Stimulated activated naive CD4-positive, alpha-beta T cell (primary cell): ENCODE measurements at regions not wholly inside any gene's neighbourhood (a gene's known extent, or its start where the extent isn't known, plus 50 kb on each side); places are given as distances from the start of the nearest gene placed in this dataset.
"Not testable (repeated sequence)": the region's sequence is repeated elsewhere in the genome, so short reads cannot be mapped to it uniquely, and the experiment has no call there.

Source experiments
- DNase-seq, 6 experiments: peaks; one replicate each; lab custom pipeline; 2025; lab: John Stamatoyannopoulos, UW

GRCh38 chr18:68429841-68430240 lies 285.1 kb downstream of the TMX3 start:
- DNase-seq = no peak

GRCh38 chr18:68429111-68429510 lies 285.8 kb downstream of the TMX3 start:
- no peak for DNase-seq

DNA sequence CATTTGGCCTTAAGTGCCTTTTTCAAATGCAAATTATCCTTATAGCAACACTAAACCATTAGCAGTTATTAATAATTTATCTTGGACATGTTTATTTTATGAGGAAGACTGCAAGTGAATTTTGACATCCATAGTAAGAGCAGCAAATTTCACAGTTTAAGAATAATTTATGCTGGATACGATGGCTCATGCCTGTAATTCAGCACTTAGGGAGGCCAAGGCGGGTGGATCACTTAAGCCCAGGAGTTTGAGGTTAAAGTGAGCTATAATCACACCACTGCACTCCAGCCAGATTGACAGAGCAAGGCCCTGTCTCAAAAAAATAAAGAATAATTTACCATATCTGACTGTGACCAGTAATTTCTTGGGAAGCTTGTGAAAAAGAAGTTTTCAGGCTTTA lies 286.2 kb downstream of the TMX3 start:
- no peak for DNase-seq

GRCh38 chr18:68427951-68428401 lies 286.9 kb downstream of the TMX3 start:
- no peak for DNase-seq

GRCh38 chr18:68426731-68427315 lies 288.1 kb downstream of the TMX3 start:
- no peak for DNase-seq

GRCh38 chr18:68418881-68419280 lies 296.0 kb downstream of the TMX3 start:
- DNase-seq = no peak

DNA sequence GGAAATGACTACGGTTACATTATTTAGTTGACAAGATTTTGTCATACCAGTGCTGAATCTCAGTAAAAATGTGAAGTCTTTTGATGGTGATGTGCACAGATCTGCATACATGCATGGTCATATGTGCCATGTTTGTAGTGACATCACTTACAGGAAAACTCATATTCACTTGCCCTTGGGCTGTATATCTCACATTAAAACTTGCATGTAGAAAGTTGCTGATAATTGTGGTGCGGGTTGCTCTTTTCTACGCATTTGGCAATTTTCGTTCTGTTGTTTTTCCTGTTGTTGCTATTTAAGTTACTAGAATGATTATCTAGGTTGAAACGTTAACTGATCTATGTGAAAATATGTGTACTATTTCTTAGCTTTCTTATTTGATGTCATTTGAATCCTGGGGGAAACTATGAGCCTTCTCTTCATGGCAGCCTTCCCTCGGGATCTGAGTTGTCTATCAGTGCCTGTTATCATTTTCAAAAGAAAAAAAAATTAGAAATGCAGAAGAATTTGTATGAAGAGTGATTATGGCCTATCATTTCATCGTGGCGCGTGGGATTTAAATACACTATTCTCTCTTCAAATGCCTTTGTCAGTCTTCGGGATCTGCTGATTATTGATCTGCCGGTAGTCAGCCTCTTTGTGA lies 296.6 kb downstream of the TMX3 start:
- no peak for DNase-seq

DNA sequence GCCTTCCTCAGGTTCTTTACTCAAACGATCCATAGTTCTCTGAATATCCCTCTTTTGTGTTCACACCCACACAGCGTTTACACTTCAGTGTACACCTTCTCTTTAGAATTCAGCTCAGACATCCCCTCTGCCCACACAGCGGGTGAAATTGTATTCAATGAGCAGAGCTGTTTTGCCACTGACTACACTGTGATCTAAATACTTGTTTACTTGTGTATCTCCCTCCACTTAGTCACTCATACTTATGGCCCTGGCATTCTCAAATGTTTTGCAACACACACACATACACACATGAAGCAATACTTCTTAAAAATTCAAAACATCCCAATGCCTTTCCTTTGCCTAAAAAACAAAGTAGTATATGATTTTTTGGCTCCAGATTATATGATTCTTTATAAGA lies 297.1 kb downstream of the TMX3 start:
- DNase-seq = no peak

DNA sequence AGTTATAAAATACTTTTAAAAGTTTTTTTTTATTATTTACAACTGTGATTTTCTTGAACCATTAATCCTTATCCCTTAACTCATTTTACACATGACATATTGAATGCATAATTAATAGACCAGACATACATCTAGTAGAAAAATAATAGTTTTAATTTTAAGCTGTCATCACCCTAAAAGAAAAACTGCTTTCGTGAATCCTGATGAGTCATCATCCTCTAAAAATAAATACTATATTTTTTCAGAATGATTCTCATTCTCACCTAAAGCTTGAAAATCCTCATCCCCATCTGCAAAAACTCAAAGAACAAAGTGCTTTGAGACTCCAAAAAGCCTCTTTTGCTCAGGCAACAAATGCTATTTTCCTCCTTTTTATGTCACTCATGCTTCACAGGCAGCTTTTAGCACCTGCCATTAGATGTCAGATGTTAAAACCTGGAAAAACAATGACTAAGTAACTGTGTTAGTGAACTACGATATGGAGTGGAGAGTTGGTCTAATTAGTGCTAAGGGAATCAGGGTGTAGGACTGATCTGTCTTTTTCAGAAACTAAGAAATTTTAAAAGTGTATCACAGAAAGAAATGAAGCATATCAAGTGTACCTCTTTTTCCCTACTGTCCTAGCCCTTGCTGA lies 297.6 kb downstream of the TMX3 start:
- DNase-seq = no peak

GRCh38 chr18:68414407-68414806 lies 300.5 kb downstream of the TMX3 start:
- no peak for DNase-seq

DNA sequence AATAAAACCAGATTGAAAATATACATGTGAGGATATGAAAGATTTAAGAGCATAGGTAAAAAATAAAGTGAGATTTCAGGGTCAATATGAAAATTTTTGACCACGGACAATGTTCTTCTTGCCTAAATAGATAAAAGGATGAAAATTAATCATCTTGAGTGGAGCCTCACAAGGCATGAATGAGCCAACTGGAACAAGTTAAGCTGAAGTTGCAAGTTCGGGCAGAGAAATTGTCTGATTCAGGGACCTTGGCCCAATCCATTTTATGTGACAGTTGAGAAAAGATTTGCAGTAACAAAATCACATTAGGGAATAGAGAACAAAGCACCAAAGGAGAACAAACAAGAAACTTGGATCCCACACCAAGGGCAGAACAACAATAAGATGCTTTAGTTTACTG lies 305.3 kb downstream of the TMX3 start:
- DNase-seq = no peak

DNA sequence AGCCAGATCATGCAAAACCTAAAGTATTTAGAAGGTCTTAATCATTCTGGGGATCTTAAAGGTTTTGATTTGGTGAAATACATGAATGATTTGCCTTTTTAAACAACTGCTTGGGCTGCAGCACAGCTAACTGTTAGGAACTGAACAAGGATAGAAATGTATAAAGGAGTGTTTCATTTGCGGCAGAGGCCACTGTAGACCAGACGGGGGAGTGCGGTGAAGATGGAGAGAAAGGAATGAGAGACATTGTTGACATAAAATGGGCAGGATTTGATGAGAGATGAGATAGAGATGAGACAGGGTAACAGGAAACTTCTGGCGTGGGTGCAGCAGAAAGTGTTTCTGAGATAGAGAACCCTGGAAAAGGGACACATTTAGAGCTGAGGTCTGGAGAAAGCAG lies 308.1 kb downstream of the TMX3 start:
- no peak for DNase-seq

- DNase-seq = no peak
These were observed 312.1 kb downstream of the TMX3 start for GRCh38 chr18:68402784-68403183.

DNA sequence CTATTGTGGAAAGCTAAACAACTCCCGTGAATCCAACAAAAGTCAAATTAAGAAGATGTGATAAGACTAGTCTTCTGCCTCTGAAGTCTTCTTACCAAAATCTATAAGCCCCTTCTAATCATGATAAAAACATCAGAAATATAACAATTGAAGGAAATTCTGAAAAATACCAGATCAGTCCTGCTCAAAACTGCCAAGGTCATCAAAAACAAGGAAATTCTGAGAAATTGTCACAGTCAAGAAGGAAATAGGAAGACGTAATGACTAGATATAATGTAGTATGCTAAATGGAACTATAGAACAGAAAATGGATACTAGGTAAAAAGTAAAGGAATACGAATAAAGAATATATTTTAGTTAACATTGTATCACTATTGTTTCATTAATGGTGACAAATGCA lies 314.0 kb downstream of the TMX3 start:
- no peak for DNase-seq

DNA sequence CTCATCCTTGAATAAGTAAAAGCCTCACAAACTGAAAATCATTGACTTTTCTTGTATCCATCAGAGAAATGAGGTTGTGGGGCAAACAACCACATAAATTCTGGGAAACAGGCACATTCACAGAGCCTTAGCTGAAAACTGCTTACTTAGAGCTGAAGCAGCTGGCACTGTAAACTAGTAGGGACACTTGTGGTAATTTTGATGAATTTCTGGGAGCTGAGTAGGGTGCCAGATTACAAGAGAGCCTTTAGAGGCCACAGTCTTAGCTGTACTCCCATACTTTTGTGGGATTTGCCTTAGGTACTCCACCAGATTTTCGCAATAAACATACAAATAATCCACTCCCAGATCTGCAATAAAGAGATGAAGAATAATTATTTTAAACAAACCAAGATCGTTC lies 315.2 kb downstream of the TMX3 start:
- no peak for DNase-seq

- DNase-seq = no peak
These were observed 317.5 kb downstream of the TMX3 start for GRCh38 chr18:68397241-68398035.

GRCh38 chr18:68394705-68395104 lies 320.2 kb downstream of the TMX3 start:
- no peak for DNase-seq

GRCh38 chr18:68391801-68392200 lies 323.1 kb downstream of the TMX3 start:
- DNase-seq = no peak

DNA sequence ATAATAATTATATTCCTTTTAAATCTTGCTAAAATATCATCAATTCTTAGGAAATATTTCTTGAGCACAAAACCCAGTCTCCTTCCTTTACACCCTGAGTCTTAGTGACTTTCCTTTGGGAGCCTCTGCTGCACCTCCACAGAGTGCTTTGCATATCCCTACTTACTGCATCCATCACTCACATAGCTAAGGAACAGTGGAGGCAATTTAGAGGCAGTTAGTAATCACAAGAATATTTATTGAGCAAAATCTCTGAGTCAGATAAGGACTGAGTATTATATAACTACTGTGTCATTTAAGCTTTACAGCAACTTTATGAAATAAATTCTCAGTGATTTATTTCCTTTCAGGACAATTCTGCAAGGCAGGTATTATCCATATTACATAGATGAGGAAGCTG lies 327.7 kb downstream of the TMX3 start:
- DNase-seq = no peak

DNA sequence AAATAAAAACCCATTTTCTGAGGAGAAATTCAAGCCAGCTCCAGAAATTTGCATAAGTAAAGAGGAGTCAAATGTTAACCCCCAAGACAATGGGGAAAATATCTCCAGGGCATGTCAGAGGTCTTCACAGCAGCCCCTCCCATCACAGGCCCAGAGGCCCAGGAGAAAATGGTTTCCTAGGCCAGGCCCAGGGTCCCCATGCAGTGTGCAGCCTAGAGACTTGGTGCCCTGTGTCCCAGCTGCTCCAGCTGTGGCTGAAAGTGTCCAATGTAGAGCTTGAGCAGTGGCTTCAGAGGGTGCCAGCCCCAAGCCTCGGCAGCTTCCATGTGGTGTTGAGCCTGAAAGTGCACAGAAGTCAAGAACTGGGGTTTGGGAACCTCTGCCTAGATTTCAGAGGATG lies 330.9 kb downstream of the TMX3 start:
- DNase-seq = not testable (repeated sequence)

GRCh38 chr18:68376926-68377325 lies 338.0 kb downstream of the TMX3 start:
- DNase-seq = no peak

GRCh38 chr18:68362907-68363306 lies 352.0 kb downstream of the TMX3 start:
- DNase-seq = no peak

- DNase-seq = no peak
These were observed 359.3 kb downstream of the TMX3 start for GRCh38 chr18:68355637-68356036.
